Inferior parietal cortex (tissue), 1 donor: ENCODE measurements at regions not wholly inside any gene's neighbourhood (a gene's known extent, or its start where the extent isn't known, plus 50 kb on each side); places are given as distances from the start of the nearest gene placed in this dataset.
"Not testable (repeated sequence)": the region's sequence is repeated elsewhere in the genome, so short reads cannot be mapped to it uniquely, and the experiment has no call there.

Source experiments
- DNase-seq: peaks from one replicate; pipeline ENCODE4 v3.0.0-alpha.2; 2016; ENCODE audit errors: extremely low spot score

DNA sequence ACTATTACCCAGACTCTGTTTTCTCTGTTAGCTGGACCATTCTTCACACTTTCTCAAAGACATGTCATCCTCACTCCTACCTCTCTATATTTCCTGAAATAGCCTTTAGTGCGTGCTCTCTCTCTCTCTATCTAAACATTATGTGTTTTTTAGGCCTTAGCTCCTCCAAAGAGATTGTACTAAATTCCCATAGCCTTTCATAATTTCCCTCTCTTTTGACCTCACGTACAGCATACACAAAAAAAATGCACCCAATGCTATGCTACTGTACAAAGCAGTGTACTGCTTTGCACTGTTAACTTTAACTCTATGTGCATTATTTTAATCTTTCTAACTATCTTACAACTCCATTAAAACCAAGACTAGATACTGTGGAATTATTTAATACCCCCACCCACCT is 288.4 kb downstream of the DAD1 start:
- DNase-seq = no peak

- DNase-seq = no peak
Observed at GRCh38 chr14:22297376-22297775, 291.6 kb downstream of the DAD1 start.

DNA sequence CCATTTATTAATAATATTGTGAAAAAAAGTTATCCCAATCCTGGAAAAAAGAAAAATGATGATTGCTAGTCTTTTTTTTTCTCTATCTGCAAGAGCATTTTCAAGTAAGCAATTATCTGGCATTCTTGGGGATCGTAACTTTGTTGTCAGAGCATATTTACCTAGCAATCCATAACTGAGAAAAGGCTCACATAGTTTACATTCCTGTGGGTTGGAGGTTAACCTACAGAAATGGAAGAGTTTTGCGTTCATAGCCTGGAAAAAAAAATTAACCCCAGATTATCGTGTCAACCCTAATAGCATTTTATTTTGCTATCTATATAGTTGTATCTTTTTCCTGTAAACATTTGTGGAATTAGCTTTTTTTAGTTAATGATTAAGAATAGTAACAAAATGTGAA is 292.3 kb downstream of the DAD1 start:
- DNase-seq = no peak

- DNase-seq = no peak
Observed at GRCh38 chr14:22296088-22296487, 292.9 kb downstream of the DAD1 start.

DNA sequence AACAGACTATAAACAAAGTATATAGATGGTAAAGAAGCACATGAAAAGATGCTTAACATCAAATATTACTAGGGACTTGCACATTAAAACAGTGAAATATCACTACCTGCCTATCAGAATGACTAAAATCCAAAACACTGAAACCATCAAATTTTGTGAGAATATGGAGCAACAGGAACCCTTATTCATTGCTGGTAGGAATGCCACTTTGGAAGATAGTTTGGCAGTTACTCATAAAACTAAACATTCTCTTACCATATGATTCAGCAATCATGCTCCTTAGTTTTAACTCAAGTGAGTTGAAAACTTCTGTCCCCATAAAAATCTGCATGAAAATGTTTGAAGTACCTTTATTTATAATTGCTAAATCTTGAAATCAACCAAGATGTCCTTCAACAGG is 297.6 kb downstream of the DAD1 start:
- DNase-seq = no peak

GRCh38 chr14:22289570-22289969 is 299.5 kb downstream of the DAD1 start:
- DNase-seq = no peak

GRCh38 chr14:22285991-22286390 is 303.0 kb downstream of the DAD1 start:
- no peak for DNase-seq

DNA sequence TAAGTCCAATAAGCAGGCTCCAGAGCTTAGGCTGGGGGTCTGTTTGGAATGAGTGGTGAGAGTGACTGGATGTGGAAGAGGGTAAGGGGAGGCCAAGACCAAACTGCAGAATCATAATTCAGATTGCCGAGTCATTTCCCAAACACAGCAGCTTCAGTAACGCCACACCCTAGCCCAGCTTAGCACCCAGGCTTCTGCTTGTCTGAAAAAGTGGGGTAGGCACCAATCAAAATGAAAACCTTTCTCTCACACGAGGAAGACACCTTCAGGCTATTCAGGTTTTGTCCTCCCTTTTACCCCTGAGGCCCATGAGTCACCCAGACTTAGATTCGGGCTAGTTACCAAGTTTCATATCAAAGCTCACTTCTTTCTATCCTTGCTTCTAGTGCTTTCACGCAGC is 306.1 kb downstream of the DAD1 start:
- DNase-seq = no peak

DNA sequence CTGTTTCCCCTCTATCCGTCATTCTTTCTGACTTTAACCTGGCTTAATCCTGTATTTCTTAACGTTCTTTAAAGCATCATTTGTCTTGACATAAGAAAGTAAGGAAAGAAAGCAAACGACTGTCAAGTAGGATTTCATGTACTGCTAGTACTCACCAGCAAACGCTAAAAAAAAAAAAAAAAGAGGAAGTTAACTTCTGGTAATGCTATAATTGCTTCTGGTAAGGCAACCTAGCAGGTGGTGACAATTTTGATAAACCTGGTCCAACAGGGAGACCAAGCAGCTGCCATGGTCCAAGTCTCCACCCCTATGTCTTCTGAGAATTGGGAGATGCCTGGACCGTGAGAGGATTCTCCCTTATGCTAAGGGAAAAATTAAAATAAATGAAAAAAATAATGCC is 306.6 kb downstream of the DAD1 start:
- DNase-seq = no peak

DNA sequence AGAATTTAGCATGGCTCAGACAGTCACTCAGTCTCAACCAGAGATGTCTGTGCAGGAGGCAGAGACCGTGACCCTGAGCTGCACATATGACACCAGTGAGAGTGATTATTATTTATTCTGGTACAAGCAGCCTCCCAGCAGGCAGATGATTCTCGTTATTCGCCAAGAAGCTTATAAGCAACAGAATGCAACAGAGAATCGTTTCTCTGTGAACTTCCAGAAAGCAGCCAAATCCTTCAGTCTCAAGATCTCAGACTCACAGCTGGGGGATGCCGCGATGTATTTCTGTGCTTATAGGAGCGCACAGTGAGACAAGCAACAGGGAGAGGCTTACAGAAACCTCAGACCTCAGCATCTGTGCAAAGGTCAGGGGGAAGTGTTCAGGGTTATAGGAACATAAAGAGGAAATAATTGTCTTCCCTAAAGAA is 307.6 kb downstream of the DAD1 start:
- DNase-seq = not testable (repeated sequence)

DNA sequence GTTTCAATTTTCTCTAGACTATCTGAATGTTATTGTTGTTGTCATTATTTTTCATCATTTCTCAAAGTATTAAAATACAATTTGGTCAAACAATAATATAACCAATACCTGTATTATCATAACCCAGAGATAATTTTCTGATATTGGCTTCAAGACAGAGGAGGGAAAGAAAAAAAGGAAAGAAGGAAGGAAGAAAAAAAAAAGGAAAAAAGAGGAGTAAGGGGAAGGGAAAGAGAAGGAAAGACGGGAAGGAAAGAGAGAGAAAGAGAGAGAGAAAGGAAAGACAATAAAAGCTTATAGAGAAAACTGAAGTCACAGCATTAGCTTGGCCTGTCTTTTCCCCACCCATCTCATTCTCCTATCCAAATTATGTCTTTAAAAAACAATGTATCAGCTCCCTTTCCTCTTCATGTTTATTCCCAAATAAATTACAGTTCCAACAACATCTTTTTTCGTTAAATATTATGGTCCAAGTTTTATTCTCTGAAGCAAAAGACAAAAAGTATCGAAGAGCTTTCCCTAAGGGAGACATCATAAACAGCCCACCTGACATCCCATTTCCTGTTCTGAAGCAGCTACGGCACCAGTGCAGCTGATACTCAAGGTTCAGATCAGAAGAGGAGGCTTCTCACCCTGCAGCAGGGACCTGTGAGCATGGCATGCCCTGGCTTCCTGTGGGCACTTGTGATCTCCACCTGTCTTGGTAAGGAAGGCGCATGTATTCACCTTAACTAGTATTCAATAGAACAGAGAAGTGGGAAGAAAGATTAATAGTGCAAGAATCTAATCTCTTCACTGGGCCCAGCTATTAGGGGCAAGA is 308.3 kb downstream of the DAD1 start:
- no peak for DNase-seq

- peak; percentile 35 for DNase-seq
Observed at GRCh38 chr14:22276913-22277816, 311.9 kb downstream of the DAD1 start.

DNA sequence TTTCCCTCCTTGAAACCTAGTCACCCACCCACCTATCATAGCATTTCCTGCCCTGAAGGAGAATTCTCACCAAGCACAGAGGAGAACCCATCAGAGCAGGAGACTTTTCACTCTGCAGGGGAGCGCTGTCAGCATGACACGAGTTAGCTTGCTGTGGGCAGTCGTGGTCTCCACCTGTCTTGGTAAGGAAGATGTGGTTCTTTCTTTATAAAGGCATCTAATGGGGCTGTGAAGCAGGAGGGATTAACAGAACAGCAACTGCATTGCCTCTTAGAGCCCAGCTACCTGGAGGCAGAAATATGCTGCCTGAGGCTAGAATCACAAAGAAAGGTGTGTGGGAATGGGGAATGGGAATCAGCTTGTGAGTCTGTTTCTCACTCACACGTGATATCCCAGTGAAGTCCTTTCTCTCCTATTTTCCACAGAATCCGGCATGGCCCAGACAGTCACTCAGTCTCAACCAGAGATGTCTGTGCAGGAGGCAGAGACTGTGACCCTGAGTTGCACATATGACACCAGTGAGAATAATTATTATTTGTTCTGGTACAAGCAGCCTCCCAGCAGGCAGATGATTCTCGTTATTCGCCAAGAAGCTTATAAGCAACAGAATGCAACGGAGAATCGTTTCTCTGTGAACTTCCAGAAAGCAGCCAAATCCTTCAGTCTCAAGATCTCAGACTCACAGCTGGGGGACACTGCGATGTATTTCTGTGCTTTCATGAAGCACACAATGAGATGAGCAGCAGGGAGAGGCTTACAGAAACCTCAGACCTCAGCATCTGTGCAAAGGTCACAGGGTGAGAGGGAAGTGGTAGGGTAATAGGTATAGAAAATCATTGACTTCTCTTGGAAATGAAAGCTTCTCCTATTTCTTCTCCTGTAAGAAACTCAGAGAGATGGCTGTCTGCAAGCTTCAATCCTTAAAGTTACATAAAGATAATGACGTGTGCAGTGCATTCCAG is 316.9 kb downstream of the DAD1 start:
- DNase-seq = no peak

DNA sequence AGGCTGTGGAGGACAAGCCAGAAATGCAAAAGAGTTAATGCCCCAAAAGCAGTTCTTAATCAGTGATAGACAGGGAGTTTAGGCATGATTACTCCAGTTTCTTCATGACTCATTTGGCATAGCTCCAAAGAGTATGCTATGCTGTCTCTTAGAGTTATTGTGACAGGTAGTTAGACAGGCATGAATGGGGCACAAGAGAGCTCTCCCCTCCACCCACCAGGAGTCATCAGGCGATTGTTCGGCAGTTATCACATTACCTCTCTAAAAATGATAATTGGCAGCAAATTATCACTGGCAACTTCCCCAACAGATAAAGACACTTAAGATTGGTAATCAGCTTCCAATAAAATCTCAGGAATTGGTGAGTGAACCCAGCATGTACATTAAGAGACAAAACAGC is 320.1 kb downstream of the DAD1 start:
- no peak for DNase-seq

GRCh38 chr14:22266683-22267082 is 322.3 kb downstream of the DAD1 start:
- no peak for DNase-seq

DNA sequence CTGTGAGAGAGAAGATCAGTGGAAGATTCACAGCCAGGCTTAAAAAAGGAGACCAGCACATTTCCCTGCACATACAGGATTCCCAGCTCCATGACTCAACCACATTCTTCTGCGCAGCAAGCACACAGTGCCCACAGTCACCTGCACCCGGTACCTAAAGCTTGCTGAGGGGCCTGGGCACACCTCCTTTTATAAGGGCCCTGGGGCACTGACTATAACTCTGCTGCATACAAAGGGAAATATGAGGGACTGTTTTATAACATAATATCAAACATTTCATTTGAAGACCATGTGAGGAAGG is 322.9 kb downstream of the DAD1 start:
- no peak for DNase-seq

DNA sequence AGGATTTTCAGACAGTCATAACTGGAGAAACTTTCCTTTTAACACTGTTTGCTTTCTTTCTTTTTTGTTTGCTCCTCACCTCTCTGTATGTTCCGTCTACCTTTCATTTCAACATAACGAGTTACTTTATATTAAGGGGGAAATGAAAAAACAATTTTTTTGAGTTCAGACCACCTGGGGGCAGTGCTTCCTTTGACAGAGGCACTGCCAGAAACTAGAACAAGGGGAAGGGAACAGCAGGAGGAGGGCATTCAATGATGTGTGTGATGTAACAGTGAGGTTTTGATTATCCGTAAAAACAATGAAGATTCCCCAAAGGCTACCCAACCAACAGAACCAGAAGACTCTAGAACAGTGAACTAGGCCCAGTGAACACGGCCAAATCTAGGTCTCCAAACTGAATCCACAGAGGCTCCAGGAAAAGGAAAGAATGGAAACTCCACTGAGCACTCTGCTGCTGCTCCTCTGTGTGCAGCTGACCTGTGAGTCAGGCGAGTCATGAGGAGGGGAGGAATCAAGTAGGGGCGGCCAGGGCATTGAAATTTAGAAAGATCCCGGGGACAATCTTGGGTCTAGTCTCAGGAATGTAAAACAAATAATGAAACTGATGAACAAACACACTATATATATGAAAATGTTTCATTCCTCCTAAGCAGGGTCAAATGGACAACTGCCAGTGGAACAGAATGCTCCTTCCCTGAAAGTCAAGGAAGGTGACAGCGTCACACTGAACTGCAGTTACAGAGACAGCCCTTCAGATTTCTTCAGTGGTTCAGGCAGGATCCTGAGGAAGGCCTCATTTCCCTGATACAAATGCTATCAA is 323.5 kb downstream of the DAD1 start:
- DNase-seq = no peak

DNA sequence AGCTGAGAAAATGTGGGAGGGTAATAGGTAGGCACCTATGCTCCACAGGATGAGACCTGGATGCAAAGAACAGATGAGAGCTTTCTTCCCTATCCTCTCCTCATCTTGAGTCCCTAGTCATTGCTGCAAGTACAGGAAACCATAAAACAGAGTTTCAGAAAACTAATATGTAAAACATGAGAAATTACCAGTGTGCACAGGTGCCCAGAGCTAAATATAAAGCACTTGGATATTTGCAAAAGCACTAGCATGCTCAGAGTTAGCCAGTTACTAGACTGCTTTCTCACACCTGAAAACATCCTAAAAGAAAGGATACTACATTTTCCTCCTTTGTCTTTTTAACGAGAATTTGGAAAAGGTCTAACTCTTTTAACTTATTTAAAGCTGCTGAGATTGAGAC is 324.3 kb downstream of the DAD1 start:
- no peak for DNase-seq

- DNase-seq = no peak
Observed at GRCh38 chr14:22263961-22264360, 325.1 kb downstream of the DAD1 start.

DNA sequence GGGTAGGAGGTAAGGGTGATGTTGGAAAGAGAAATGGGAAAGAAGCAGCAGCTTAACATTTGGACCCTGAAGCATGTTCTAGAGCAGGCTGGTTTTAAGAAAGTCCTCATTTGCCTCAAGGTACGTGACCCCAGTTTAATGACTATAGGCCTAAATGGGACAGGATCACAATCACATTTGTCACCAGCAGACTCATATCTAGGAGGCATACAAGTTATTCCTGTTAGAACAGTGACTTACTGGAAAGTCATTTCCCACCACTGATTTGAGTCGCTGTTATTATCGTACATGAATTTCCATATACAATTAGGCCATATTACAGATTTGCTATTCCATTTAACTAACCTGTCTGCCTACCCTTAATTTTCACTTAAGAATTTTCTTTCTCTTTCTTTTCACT is 326.1 kb downstream of the DAD1 start:
- DNase-seq = no peak
